ENCODE measurements at regions not wholly inside any gene's neighbourhood (a gene's known extent, or its start where the extent isn't known, plus 50 kb on each side); places are given as distances from the start of the nearest gene placed in this dataset.

DNA sequence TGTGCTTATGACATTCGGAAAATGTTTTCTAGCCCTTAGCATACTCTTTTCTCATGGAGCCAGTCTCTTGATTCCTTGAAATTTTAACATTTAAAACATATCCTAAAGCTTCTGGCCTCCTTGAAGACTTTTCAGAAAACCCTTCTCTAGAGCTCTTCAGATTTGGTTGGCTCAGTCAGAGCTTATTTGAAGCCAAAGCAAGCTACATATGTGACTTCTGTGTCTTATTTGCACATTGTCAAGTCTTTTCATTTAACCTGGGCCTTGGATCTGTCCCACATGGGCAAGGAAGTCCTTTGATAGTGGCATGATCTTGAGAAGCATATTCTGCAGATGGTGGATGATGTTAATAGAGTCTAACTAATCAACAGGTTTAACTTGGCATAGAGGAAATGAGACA lies 116.5 kb downstream of the LACC1 start (continued):
- TF ChIP-seq ZNF768 (tag by site-specific recombination; IDR thresholded peaks at IDR 0.05) (no peak), ZNF596 (tag by site-specific recombination; IDR thresholded peaks at IDR 0.05) (no peak), ZNF274 (IDR thresholded peaks at IDR 0.05; ENCODE audit: low read length) (no peak), ZNF274 (tag by site-specific recombination; IDR thresholded peaks at IDR 0.05; ENCODE audit: borderline replicate concordance) (no peak), GLI4 (tag by site-specific recombination; IDR thresholded peaks at IDR 0.05) (no peak), ZNF670 (tag by site-specific recombination; IDR thresholded peaks at IDR 0.05; ENCODE audit: low read depth) (no peak), ZNF426 (tag by site-specific recombination; IDR thresholded peaks at IDR 0.05) (no peak), ZNF658 (tag by site-specific recombination; IDR thresholded peaks at IDR 0.05) (no peak)
- TF ChIP-seq, protein P1, sequence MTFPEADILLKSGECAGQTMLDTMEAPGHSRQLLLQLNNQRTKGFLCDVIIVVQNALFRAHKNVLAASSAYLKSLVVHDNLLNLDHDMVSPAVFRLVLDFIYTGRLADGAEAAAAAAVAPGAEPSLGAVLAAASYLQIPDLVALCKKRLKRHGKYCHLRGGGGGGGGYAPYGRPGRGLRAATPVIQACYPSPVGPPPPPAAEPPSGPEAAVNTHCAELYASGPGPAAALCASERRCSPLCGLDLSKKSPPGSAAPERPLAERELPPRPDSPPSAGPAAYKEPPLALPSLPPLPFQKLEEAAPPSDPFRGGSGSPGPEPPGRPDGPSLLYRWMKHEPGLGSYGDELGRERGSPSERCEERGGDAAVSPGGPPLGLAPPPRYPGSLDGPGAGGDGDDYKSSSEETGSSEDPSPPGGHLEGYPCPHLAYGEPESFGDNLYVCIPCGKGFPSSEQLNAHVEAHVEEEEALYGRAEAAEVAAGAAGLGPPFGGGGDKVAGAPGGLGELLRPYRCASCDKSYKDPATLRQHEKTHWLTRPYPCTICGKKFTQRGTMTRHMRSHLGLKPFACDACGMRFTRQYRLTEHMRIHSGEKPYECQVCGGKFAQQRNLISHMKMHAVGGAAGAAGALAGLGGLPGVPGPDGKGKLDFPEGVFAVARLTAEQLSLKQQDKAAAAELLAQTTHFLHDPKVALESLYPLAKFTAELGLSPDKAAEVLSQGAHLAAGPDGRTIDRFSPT (tag by site-specific recombination; IDR thresholded peaks at IDR 0.05): no peak

DNA sequence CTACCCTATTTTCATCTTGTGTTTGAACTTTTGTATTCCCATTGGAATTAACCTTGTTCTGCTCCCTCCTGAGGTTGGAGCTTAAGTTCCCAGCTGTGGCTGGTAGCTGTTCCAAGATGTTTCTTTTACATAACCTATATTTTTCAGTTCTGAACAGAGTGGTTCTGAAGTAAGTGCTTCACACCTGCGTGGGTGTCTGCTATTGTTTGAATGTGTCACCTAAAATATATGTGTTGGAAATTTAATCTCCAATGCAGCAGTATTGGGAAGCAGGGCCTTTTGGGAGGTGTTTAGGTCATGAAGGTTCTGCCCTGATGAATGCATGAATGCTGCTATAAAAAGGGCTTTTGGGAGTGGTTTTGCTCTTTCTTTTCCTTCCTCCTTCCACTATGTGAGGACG lies 123.8 kb downstream of the LACC1 start:
- H3K27ac ChIP-seq (ENCODE audit: extremely low read depth, low read depth, low read length): no peak overlapping the region
- no peaks in the 10 kb centered on the region for H3K4me1 ChIP-seq (ENCODE audit: control insufficient read depth, insufficient read depth, low read length)
- ChIA-PET CTCF (no interaction called here), POLR2A (no interaction called here)
- H3K36me3 ChIP-seq (ENCODE audit: control insufficient read depth in 2 of 2, insufficient read depth in 1 of 2, low read length in 2 of 2): no peaks in the 10 kb centered on the region
- no peak overlapping the region for H3K4me3 ChIP-seq (ENCODE audit: low read depth, low read length)
- TF ChIP-seq SCRT1 (tag by site-specific recombination; IDR thresholded peaks at IDR 0.05; ENCODE audit: borderline replicate concordance): no peak
- TF ChIP-seq, protein P2, sequence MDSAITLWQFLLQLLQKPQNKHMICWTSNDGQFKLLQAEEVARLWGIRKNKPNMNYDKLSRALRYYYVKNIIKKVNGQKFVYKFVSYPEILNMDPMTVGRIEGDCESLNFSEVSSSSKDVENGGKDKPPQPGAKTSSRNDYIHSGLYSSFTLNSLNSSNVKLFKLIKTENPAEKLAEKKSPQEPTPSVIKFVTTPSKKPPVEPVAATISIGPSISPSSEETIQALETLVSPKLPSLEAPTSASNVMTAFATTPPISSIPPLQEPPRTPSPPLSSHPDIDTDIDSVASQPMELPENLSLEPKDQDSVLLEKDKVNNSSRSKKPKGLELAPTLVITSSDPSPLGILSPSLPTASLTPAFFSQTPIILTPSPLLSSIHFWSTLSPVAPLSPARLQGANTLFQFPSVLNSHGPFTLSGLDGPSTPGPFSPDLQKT (IDR thresholded peaks at IDR 0.05; ENCODE audit: borderline replicate concordance, low read depth, low read length): no peak
- no peak for TF ChIP-seq RBAK (tag by site-specific recombination; IDR thresholded peaks at IDR 0.05)
- H3K9me3 ChIP-seq (ENCODE audit: control insufficient read depth, insufficient read depth, low read depth, low read length): no peaks in the 10 kb centered on the region

DNA sequence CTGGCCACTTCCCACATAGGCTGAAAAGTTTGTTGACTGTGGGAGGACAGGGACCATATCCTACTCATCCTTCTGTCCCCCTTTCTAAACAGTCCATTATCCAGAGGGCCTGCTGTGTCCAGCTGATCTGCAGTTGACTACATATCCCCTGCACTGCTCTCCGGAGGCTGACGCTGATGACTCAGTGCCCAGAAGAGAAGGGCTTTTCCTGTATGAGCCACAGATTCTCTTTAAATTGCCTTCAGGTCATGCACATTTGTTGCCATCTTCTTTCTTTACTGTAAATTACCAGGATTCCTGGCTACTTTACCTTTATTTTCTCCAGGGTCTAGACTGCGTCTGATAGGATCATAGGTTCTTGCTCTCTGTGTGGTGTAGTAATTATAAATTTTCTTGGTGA lies 125.2 kb downstream of the LACC1 start:
- Histone ChIP-seq H3K27ac (ENCODE audit: extremely low read depth, low read depth, low read length) (no peak overlapping the region), H3K4me1 (ENCODE audit: control insufficient read depth, insufficient read depth, low read length) (no peaks in the 10 kb centered on the region), H3K9me3 (ENCODE audit: control insufficient read depth, insufficient read depth, low read depth, low read length) (no peaks in the 10 kb centered on the region), H3K36me3 (ENCODE audit: control insufficient read depth in 2 of 2, insufficient read depth in 1 of 2, low read length in 2 of 2) (no peaks in the 10 kb centered on the region), H3K4me3 (ENCODE audit: low read depth, low read length) (no peak overlapping the region)
- ChIA-PET CTCF (no interaction called here), POLR2A (no interaction called here)
- TF ChIP-seq, protein P3, sequence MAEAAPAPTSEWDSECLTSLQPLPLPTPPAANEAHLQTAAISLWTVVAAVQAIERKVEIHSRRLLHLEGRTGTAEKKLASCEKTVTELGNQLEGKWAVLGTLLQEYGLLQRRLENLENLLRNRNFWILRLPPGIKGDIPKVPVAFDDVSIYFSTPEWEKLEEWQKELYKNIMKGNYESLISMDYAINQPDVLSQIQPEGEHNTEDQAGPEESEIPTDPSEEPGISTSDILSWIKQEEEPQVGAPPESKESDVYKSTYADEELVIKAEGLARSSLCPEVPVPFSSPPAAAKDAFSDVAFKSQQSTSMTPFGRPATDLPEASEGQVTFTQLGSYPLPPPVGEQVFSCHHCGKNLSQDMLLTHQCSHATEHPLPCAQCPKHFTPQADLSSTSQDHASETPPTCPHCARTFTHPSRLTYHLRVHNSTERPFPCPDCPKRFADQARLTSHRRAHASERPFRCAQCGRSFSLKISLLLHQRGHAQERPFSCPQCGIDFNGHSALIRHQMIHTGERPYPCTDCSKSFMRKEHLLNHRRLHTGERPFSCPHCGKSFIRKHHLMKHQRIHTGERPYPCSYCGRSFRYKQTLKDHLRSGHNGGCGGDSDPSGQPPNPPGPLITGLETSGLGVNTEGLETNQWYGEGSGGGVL (tag by site-specific recombination; IDR thresholded peaks at IDR 0.05): no peak
- TF ChIP-seq SP7 (tag by site-specific recombination; IDR thresholded peaks at IDR 0.05): no peak
- no peak for TF ChIP-seq ZNF114 (tag by site-specific recombination; IDR thresholded peaks at IDR 0.05)
- TF ChIP-seq KLF10 (tag by site-specific recombination; IDR thresholded peaks at IDR 0.05): no peak
- TF ChIP-seq, protein P4, sequence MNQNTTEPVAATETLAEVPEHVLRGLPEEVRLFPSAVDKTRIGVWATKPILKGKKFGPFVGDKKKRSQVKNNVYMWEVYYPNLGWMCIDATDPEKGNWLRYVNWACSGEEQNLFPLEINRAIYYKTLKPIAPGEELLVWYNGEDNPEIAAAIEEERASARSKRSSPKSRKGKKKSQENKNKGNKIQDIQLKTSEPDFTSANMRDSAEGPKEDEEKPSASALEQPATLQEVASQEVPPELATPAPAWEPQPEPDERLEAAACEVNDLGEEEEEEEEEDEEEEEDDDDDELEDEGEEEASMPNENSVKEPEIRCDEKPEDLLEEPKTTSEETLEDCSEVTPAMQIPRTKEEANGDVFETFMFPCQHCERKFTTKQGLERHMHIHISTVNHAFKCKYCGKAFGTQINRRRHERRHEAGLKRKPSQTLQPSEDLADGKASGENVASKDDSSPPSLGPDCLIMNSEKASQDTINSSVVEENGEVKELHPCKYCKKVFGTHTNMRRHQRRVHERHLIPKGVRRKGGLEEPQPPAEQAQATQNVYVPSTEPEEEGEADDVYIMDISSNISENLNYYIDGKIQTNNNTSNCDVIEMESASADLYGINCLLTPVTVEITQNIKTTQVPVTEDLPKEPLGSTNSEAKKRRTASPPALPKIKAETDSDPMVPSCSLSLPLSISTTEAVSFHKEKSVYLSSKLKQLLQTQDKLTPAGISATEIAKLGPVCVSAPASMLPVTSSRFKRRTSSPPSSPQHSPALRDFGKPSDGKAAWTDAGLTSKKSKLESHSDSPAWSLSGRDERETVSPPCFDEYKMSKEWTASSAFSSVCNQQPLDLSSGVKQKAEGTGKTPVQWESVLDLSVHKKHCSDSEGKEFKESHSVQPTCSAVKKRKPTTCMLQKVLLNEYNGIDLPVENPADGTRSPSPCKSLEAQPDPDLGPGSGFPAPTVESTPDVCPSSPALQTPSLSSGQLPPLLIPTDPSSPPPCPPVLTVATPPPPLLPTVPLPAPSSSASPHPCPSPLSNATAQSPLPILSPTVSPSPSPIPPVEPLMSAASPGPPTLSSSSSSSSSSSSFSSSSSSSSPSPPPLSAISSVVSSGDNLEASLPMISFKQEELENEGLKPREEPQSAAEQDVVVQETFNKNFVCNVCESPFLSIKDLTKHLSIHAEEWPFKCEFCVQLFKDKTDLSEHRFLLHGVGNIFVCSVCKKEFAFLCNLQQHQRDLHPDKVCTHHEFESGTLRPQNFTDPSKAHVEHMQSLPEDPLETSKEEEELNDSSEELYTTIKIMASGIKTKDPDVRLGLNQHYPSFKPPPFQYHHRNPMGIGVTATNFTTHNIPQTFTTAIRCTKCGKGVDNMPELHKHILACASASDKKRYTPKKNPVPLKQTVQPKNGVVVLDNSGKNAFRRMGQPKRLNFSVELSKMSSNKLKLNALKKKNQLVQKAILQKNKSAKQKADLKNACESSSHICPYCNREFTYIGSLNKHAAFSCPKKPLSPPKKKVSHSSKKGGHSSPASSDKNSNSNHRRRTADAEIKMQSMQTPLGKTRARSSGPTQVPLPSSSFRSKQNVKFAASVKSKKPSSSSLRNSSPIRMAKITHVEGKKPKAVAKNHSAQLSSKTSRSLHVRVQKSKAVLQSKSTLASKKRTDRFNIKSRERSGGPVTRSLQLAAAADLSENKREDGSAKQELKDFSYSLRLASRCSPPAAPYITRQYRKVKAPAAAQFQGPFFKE (tag by site-specific recombination; IDR thresholded peaks at IDR 0.05; ENCODE audit: borderline replicate concordance): no peak
- no peak for TF ChIP-seq ZFP3 (tag by site-specific recombination; IDR thresholded peaks at IDR 0.05; ENCODE audit: low read depth)
- TF ChIP-seq ZNF335 (tag by site-specific recombination; conservative IDR thresholded peaks at IDR 0.05): no peak
- TF ChIP-seq, protein P5, sequence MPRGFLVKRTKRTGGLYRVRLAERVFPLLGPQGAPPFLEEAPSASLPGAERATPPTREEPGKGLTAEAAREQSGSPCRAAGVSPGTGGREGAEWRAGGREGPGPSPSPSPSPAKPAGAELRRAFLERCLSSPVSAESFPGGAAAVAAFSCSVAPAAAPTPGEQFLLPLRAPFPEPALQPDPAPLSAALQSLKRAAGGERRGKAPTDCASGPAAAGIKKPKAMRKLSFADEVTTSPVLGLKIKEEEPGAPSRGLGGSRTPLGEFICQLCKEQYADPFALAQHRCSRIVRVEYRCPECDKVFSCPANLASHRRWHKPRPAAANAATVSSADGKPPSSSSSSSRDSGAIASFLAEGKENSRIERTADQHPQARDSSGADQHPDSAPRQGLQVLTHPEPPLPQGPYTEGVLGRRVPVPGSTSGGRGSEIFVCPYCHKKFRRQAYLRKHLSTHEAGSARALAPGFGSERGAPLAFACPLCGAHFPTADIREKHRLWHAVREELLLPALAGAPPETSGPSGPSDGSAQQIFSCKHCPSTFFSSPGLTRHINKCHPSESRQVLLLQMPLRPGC (tag by site-specific recombination; IDR thresholded peaks at IDR 0.05): no peak
- no peak for TF ChIP-seq ZNF585B (tag by site-specific recombination; IDR thresholded peaks at IDR 0.05)
- no peak for TF ChIP-seq ZNF76 (tag by site-specific recombination; IDR thresholded peaks at IDR 0.05; ENCODE audit: borderline replicate concordance, low read depth)
